IMR-90 (cell line): ENCODE measurements at regions not wholly inside any gene's neighbourhood (a gene's known extent, or its start where the extent isn't known, plus 50 kb on each side); places are given as distances from the start of the nearest gene placed in this dataset.

Source experiments
- ATAC-seq: fragments of 200-7000 bp; cut with Tn5 transposase; 2 replicates; pipeline ENCODE4 v1.9.1; 2020; ENCODE audit warnings: low read depth, mild to moderate bottlenecking, moderate library complexity
- BruUV-seq: library from RNA; stranded (reverse); fragments of 400-500 nt; replicated peaks from 2 replicates; lab custom pipeline; 2021; lab: Mats Ljungman, UMichigan
- CTCF ChIA-PET: fragments of 300-600 bp; formaldehyde crosslinking; extraction: SDS; loops from one replicate; lab custom pipeline; 2021; ENCODE audit warnings: antibody characterized with exemption; lab: Yijun Ruan, JAX
- POLR2A ChIA-PET: fragments of 300-600 bp; sonication (Branson Sonifier 250); formaldehyde crosslinking; loops from one replicate; lab custom pipeline; 2022; ENCODE audit warnings: antibody characterized with exemption; ENCODE audit not compliant: unreplicated experiment; lab: Charles Lee
- DNase-seq: peaks from one replicate; pipeline ENCODE4 v3.0.0; 2013
- H2AFZ ChIP-seq: replicated peaks from 2 replicates; pipeline ENCODE3; 2013; ENCODE audit warnings: low read length, mild to moderate bottlenecking; ENCODE audit not compliant: poor library complexity
- H2AK5ac ChIP-seq: 2 replicates; pipeline ENCODE4 v1.6.1; 2013; ENCODE audit warnings: low read depth, low read length, inconsistent platforms
- H2AK9ac ChIP-seq: replicated peaks from 2 replicates; pipeline ENCODE3; 2013; ENCODE audit warnings: mild to moderate bottlenecking, low read depth, low read length, moderate library complexity; ENCODE audit not compliant: poor library complexity
- H2BK120ac ChIP-seq: 2 replicates; pipeline ENCODE4 v1.6.1; 2013; ENCODE audit warnings: low read depth, low read length, inconsistent platforms
- H2BK15ac ChIP-seq: 3 replicates; pipeline ENCODE4 v1.6.1; 2013; ENCODE audit warnings: low read depth, low read length, inconsistent platforms
- H2BK20ac ChIP-seq: 2 replicates; pipeline ENCODE4 v1.6.1; 2013; ENCODE audit warnings: low read depth, mild to moderate bottlenecking, inconsistent platforms, low read length, moderate library complexity
- H2BK5ac ChIP-seq: 2 replicates; pipeline ENCODE4 v1.6.1; 2013; ENCODE audit warnings: mild to moderate bottlenecking, low read depth, low read length, inconsistent platforms; ENCODE audit not compliant: poor library complexity, severe bottlenecking
- H3K14ac ChIP-seq: replicated peaks from 2 replicates; pipeline ENCODE4 v1.6.1; 2013; ENCODE audit warnings: low read depth, low read length, inconsistent platforms
- H3K18ac ChIP-seq: 2 replicates; pipeline ENCODE4 v1.6.1; 2013; ENCODE audit warnings: low read depth, low read length, control low read depth
- H3K23ac ChIP-seq: 2 replicates; pipeline ENCODE4 v1.6.1; 2013; ENCODE audit warnings: low read depth, low read length, inconsistent platforms
- H3K27ac ChIP-seq: 2 replicates; pipeline ENCODE4 v1.5.1; 2013; ENCODE audit warnings: mild to moderate bottlenecking, control low read depth, low read length; ENCODE audit not compliant: insufficient read depth
- H3K27me3 ChIP-seq: 2 replicates; pipeline ENCODE4 v1.6.1; 2013; ENCODE audit warnings: low read length; ENCODE audit not compliant: control insufficient read depth, insufficient read depth
- H3K36me3 ChIP-seq: 2 replicates; pipeline ENCODE4 v1.6.1; 2013; ENCODE audit warnings: low read length, mixed read lengths; ENCODE audit not compliant: control insufficient read depth, insufficient read depth
- H3K4ac ChIP-seq: 2 replicates; pipeline ENCODE4 v1.6.1; 2013; ENCODE audit warnings: low read depth, low read length, inconsistent platforms
- H3K4me1 ChIP-seq: 2 replicates; pipeline ENCODE4 v1.6.1; 2013; ENCODE audit warnings: low read length, mixed read lengths; ENCODE audit not compliant: control insufficient read depth, insufficient read depth
- H3K4me2 ChIP-seq: 2 replicates; pipeline ENCODE4 v1.6.1; 2013; ENCODE audit warnings: low read depth, mild to moderate bottlenecking, control low read depth, low read length, moderate library complexity
- H3K4me3 ChIP-seq: 2 replicates; pipeline ENCODE4 v1.5.1; 2013; ENCODE audit warnings: low read depth, mild to moderate bottlenecking, control low read depth, low read length, moderate library complexity; ENCODE audit not compliant: insufficient read depth
- H3K56ac ChIP-seq: 2 replicates; pipeline ENCODE4 v1.6.1; 2013; ENCODE audit warnings: low read length, inconsistent platforms; ENCODE audit not compliant: insufficient read depth; ENCODE audit errors: extremely low read depth
- H3K79me1 ChIP-seq, 2 experiments: 2 replicates each; pipeline ENCODE4 v1.6.1; 2013; ENCODE audit warnings: low read length in 2 of 2, inconsistent platforms in 1 of 2, low read depth in 1 of 2
- H3K9ac ChIP-seq: 2 replicates; pipeline ENCODE4 v1.6.1; 2013; ENCODE audit warnings: low read depth, low read length, control low read depth
- H3K9me1 ChIP-seq: 2 replicates; pipeline ENCODE4 v1.6.1; 2013; ENCODE audit warnings: low read length, inconsistent platforms; ENCODE audit not compliant: insufficient read depth
- H3K9me3 ChIP-seq: 2 replicates; pipeline ENCODE4 v1.6.1; 2013; ENCODE audit warnings: low read length; ENCODE audit not compliant: control insufficient read depth, insufficient read depth
- H4K20me1 ChIP-seq: 2 replicates; pipeline ENCODE4 v1.6.1; 2013; ENCODE audit warnings: low read length, inconsistent platforms; ENCODE audit not compliant: insufficient read depth
- H4K5ac ChIP-seq: 2 replicates; pipeline ENCODE4 v1.6.1; 2013; ENCODE audit warnings: mild to moderate bottlenecking, low read depth, low read length, control low read depth
- H4K8ac ChIP-seq, 2 experiments: 2 replicates each; pipeline ENCODE4 v1.6.1; 2013; ENCODE audit warnings: low read depth in 2 of 2, low read length in 2 of 2, control low read depth in 1 of 2, inconsistent platforms in 1 of 2
- H4K91ac ChIP-seq: 2 replicates; pipeline ENCODE4 v1.6.1; 2013; ENCODE audit warnings: low read depth, low read length, inconsistent platforms; ENCODE audit not compliant: insufficient read depth
- BHLHE40 ChIP-seq: fragments of 150-350 bp; IDR thresholded peaks from 2 replicates; pipeline ENCODE4 v1.6.1; 2016; ENCODE audit warnings: mild to moderate bottlenecking, low read depth, low read length
- CEBPB ChIP-seq: IDR thresholded peaks from 2 replicates; pipeline ENCODE4 v1.6.1; 2012; ENCODE audit warnings: low read depth, low read length, improper control_type of control experiment
- CHD1 ChIP-seq: IDR thresholded peaks from 2 replicates; pipeline ENCODE4 v1.6.1; 2012; ENCODE audit warnings: low read depth, low read length, improper control_type of control experiment
- FOS ChIP-seq: fragments of 150-350 bp; IDR thresholded peaks from 2 replicates; pipeline ENCODE4 v1.6.1; 2016; ENCODE audit warnings: low read depth, low read length
- MAFK ChIP-seq: IDR thresholded peaks from 2 replicates; pipeline ENCODE4 v1.6.1; 2012; ENCODE audit warnings: low read depth, low read length, improper control_type of control experiment
- MAZ ChIP-seq: IDR thresholded peaks from 2 replicates; pipeline ENCODE4 v1.6.1; 2012; ENCODE audit warnings: low read depth, mild to moderate bottlenecking, low read length, improper control_type of control experiment, moderate library complexity, borderline replicate concordance
- MXI1 ChIP-seq: IDR thresholded peaks from 2 replicates; pipeline ENCODE4 v1.6.1; 2012; ENCODE audit warnings: low read depth, mild to moderate bottlenecking, low read length, moderate library complexity, borderline replicate concordance
- NFE2L2 ChIP-seq: fragments of 150-350 bp; IDR thresholded peaks from 2 replicates; pipeline ENCODE4 v1.6.1; 2016; ENCODE audit warnings: low read depth, mild to moderate bottlenecking, low read length
- POLR2A ChIP-seq: IDR thresholded peaks from 2 replicates; pipeline ENCODE4 v1.6.1; 2012; ENCODE audit warnings: mild to moderate bottlenecking, low read depth, low read length
- RAD21 ChIP-seq: IDR thresholded peaks from 2 replicates; pipeline ENCODE4 v1.6.1; 2012; ENCODE audit warnings: low read length, improper control_type of control experiment
- RCOR1 ChIP-seq: IDR thresholded peaks from 2 replicates; pipeline ENCODE4 v1.6.1; 2012; ENCODE audit warnings: mild to moderate bottlenecking, low read length, improper control_type of control experiment; ENCODE audit not compliant: insufficient replicate concordance
- RFX5 ChIP-seq: IDR thresholded peaks from 2 replicates; pipeline ENCODE4 v1.8.0; 2012; ENCODE audit warnings: low read depth, mild to moderate bottlenecking, low read length, moderate library complexity
- SMC3 ChIP-seq: fragments of 150-350 bp; IDR thresholded peaks from 2 replicates; pipeline ENCODE4 v1.6.1; 2016; ENCODE audit warnings: low read depth, mild to moderate bottlenecking, antibody characterized with exemption, low read length, moderate library complexity
- USF2 ChIP-seq: fragments of 150-350 bp; IDR thresholded peaks from 2 replicates; pipeline ENCODE4 v1.6.1; 2017; ENCODE audit warnings: mild to moderate bottlenecking, antibody characterized with exemption, low read length, low read depth
- WGBS, 2 experiments: methylation state at CpG; one replicate each; pipeline versions ENCODE4 v1.1.5 to v1.1.7; 2013; ENCODE audit warnings: missing lambda C conversion rate in 2 of 2; ENCODE audit not compliant: insufficient read length in 1 of 2; ENCODE audit errors: extremely low coverage in 2 of 2; 5-methylcytosine and 5-hydroxymethylcytosine counted together
- dilution Hi-C: fragments of 300-500 bp; cut with HindIII; formaldehyde crosslinking; loops from one replicate; pipeline ENCODE4 v1.14.3; 2018; ENCODE audit warnings: low sequenced_read_pairs; ENCODE audit not compliant: unreplicated experiment
- in situ Hi-C: fragments of 300-500 bp; cut with MboI; formaldehyde crosslinking; loops from 3 replicates; pipeline ENCODE4 v1.14.3; 2019; ENCODE audit warnings: low sequenced_read_pairs, inconsistent platforms, mixed read lengths
- intact Hi-C: fragments of 100-400 bp; cut with micrococcal nuclease; formaldehyde crosslinking; loops from 2 replicates; pipeline ENCODE4 v1.10.0; 2022
- TF ChIP-seq, protein P1 (sequence below): fragments of 150-350 bp; IDR thresholded peaks from 2 replicates; pipeline ENCODE4 v1.6.1; 2016; ENCODE audit warnings: low read depth, mild to moderate bottlenecking, low read length, moderate library complexity, borderline replicate concordance
- TF ChIP-seq, protein P2 (sequence below): conservative IDR thresholded peaks from 2 replicates; pipeline ENCODE4 v1.5.1; 2012; ENCODE audit warnings: mild to moderate bottlenecking, low read depth, low read length, improper control_type of control experiment

- Histone ChIP-seq H3K18ac (no peak overlapping the region), H4K5ac (no peak overlapping the region), H3K4me2 (no peak overlapping the region), H3K4me1 (no peaks in the 10 kb centered on the region), H4K91ac (no peak overlapping the region), H2BK5ac (no peak overlapping the region), H2AFZ (no peak overlapping the region), H3K79me1 (no peaks in the 10 kb centered on the region), H4K20me1 (no peaks in the 10 kb centered on the region), H3K27ac (no peak overlapping the region), H3K4me3 (no peak overlapping the region), H3K9me3 (peaks cover 9% of the 10 kb centered on the region), H3K9ac (no peak overlapping the region), H3K56ac (no peak overlapping the region; the same call in 1 of the 2 replicates), H3K9me1 (no peaks in the 10 kb centered on the region), H3K27me3 (no peaks in the 10 kb centered on the region), H3K36me3 (no peaks in the 10 kb centered on the region), H2AK5ac (no peak overlapping the region), H3K23ac (no peak overlapping the region), H4K8ac (no peak overlapping the region), H3K14ac (no peak overlapping the region), H2AK9ac (no peak overlapping the region), H2BK15ac (no peak overlapping the region), H2BK120ac (no peak overlapping the region), H2BK20ac (no peak overlapping the region), H3K4ac (no peak overlapping the region)
- no peak for ATAC-seq
- BruUV-seq = no TSS peak
- in situ Hi-C loops (no loop called here), dilution Hi-C loops (no loop called here), intact Hi-C loops (no loop called here)
- DNase-seq = no peak
- ChIA-PET CTCF (no interaction called here), POLR2A (no interaction called here)
- no CpG with 5 or more reads among the region's 2 CpGs for WGBS, 2 experiments
- TF ChIP-seq MXI1 (no peak), MAZ (no peak), RFX5 (no peak), CHD1 (no peak), MAFK (no peak), POLR2A (no peak), FOS (no peak), CEBPB (no peak), USF2 (no peak), NFE2L2 (no peak), RCOR1 (no peak), RAD21 (no peak), SMC3 (no peak), BHLHE40 (no peak)
- TF ChIP-seq, protein P1, sequence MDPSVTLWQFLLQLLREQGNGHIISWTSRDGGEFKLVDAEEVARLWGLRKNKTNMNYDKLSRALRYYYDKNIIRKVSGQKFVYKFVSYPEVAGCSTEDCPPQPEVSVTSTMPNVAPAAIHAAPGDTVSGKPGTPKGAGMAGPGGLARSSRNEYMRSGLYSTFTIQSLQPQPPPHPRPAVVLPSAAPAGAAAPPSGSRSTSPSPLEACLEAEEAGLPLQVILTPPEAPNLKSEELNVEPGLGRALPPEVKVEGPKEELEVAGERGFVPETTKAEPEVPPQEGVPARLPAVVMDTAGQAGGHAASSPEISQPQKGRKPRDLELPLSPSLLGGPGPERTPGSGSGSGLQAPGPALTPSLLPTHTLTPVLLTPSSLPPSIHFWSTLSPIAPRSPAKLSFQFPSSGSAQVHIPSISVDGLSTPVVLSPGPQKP = no peak
- TF ChIP-seq, protein P2, sequence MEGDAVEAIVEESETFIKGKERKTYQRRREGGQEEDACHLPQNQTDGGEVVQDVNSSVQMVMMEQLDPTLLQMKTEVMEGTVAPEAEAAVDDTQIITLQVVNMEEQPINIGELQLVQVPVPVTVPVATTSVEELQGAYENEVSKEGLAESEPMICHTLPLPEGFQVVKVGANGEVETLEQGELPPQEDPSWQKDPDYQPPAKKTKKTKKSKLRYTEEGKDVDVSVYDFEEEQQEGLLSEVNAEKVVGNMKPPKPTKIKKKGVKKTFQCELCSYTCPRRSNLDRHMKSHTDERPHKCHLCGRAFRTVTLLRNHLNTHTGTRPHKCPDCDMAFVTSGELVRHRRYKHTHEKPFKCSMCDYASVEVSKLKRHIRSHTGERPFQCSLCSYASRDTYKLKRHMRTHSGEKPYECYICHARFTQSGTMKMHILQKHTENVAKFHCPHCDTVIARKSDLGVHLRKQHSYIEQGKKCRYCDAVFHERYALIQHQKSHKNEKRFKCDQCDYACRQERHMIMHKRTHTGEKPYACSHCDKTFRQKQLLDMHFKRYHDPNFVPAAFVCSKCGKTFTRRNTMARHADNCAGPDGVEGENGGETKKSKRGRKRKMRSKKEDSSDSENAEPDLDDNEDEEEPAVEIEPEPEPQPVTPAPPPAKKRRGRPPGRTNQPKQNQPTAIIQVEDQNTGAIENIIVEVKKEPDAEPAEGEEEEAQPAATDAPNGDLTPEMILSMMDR = no peak
These were observed 466.8 kb upstream of the ZEB2 start for GRCh38 chr2:144986691-144987090.
